ENCODE measurements at regions not wholly inside any gene's neighbourhood (a gene's known extent, or its start where the extent isn't known, plus 50 kb on each side); places are given as distances from the start of the nearest gene placed in this dataset.

DNA sequence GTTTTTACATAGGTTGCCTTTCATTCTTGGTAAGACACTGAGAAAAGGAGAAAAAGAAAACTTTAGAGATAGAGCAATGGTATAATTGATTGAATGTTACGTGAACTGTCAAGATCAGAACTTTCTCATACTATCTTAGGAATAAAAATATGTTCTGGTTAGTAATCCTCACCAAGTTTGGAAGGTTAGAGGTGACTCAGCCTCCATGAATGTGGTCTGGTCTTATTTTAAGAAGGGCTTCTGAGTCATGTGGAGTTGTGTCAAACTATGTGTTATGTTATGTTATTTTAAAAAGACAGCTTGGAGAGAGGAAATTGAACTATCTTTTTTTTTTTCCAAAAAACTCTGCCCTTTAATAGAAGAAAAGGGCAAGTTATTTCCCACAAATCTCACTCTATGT is 458.6 kb upstream of the KLF6 start:
- no peaks in the 10 kb centered on the region for H3K27me3 ChIP-seq
- no peaks in the 10 kb centered on the region for H3K9me3 ChIP-seq
- no peaks in the 10 kb centered on the region for H3K36me3 ChIP-seq
- H3K27ac ChIP-seq: peak overlapping the region; percentile 28 to 72 (median 66)
- H3K4me3 ChIP-seq (replicated peaks in 1 of 3): no peak overlapping the region
- H3K4me1 ChIP-seq: peaks cover 0 to 14% of the 10 kb centered on the region in 2 donors
- 67 to 88% methylated on average over 1 of the region's 1 CpG for WGBS, 2 donors
- intact Hi-C loops (cut with DNase I): no loop called here
- no peak for TF ChIP-seq POLR2A (IDR thresholded peaks at IDR 0.05)
- TF ChIP-seq, protein P1, sequence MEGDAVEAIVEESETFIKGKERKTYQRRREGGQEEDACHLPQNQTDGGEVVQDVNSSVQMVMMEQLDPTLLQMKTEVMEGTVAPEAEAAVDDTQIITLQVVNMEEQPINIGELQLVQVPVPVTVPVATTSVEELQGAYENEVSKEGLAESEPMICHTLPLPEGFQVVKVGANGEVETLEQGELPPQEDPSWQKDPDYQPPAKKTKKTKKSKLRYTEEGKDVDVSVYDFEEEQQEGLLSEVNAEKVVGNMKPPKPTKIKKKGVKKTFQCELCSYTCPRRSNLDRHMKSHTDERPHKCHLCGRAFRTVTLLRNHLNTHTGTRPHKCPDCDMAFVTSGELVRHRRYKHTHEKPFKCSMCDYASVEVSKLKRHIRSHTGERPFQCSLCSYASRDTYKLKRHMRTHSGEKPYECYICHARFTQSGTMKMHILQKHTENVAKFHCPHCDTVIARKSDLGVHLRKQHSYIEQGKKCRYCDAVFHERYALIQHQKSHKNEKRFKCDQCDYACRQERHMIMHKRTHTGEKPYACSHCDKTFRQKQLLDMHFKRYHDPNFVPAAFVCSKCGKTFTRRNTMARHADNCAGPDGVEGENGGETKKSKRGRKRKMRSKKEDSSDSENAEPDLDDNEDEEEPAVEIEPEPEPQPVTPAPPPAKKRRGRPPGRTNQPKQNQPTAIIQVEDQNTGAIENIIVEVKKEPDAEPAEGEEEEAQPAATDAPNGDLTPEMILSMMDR (IDR thresholded peaks at IDR 0.05): no peak
- DNase-seq: no peak

DNA sequence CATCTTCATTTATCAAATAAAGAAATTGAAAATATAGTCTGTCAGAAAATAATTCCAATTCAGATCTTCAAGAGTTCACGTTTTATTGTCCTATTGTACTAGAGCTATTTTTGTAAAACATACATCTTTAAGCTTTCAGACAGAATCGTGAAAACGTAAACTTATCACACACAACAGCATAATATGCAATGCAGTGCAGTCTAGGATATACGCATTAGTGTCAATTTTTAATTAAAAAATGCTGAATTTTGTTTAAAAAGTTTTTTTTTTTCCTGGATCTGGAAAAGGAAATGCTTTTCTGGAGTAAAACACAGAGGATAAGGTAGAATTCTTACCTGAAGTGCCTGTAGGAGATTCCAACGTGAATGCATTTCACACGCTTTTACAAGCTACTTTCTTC is 458.2 kb upstream of the KLF6 start:
- Histone ChIP-seq H3K9me3 (no peaks in the 10 kb centered on the region), H3K4me3 (replicated peaks in 1 of 3) (no peak overlapping the region), H3K36me3 (no peaks in the 10 kb centered on the region), H3K27ac (peak overlapping the region; percentile 28 to 72 (median 66)), H3K4me1 (peaks cover 0 to 14% of the 10 kb centered on the region in 2 donors), H3K27me3 (no peaks in the 10 kb centered on the region)
- DNase-seq: no peak
- WGBS, 2 donors: 89 to 91% methylated on average over 6 of the region's 6 CpGs
- TF ChIP-seq, protein P1 (IDR thresholded peaks at IDR 0.05): no peak
- TF ChIP-seq POLR2A (IDR thresholded peaks at IDR 0.05): no peak
- intact Hi-C loops (cut with DNase I): no loop called here

DNA sequence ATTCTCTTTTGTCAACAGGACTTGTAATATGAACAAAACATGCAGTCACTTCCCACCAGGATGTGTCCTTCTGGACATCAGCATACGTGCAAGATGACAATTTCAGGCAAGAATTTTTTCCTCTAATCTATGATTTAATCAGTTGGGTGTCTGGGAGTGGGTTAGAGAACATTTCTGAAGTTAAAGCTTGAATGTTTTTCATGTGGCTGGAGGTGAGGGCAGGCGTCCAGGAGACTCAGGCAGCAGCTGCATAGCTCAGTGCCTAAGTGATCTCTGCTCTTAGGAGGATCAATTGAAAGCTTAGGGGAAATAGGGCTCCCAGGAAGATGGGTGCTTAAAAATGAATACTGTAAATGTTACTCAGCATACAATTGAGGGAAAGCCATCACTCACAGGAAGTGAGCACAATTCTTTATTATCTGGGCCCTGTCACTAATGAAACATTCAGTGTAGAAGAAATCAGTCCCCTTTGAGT is 457.6 kb upstream of the KLF6 start:
- Histone ChIP-seq H3K4me1 (peaks cover 0 to 14% of the 10 kb centered on the region in 2 donors), H3K9me3 (no peaks in the 10 kb centered on the region), H3K36me3 (no peaks in the 10 kb centered on the region), H3K27me3 (no peaks in the 10 kb centered on the region), H3K4me3 (replicated peaks in 1 of 3) (peak overlapping the region in 1 of 3 donors; percentile 3), H3K27ac (peak overlapping the region; percentile 39 to 72 (median 66))
- peak; percentile 14 to 18 for DNase-seq
- 34 to 39% methylated on average over 2 of the region's 2 CpGs for WGBS, 2 donors
- intact Hi-C loops (cut with DNase I): no loop called here
- TF ChIP-seq, protein P1 (IDR thresholded peaks at IDR 0.05): no peak
- TF ChIP-seq POLR2A (IDR thresholded peaks at IDR 0.05): no peak

DNA sequence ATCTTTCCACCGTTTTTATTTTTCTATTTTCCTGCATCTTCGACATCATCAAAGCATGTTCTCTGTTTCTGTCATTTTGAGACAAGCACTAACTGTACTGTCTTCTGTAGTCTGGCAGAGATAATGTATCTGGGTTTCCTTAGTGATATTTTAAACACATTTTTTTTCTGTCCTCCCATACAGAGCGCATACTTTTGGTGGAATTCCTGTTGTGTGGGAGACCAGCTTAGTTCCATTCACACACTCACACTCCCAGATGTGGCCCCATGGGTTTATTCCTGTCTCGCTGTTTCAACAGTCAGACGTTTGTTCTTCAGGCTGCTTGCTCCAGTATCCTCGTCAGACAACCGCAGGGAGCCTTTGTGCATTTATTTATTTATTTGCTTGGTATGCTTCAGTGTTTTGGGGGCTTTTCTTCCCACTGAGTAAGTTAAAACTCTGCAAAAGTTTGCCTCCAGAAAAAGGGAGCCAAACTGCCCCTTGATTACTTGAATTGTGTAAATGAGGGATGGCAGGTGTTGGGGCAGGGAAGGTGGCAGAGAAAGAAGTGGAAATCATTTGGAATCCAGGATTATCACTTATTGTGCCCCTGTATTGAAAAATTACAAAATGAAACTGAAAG is 456.8 kb upstream of the KLF6 start:
- intact Hi-C loops (cut with DNase I): no loop called here
- Histone ChIP-seq H3K36me3 (no peaks in the 10 kb centered on the region), H3K4me3 (replicated peaks in 1 of 3) (peak overlapping the region in 1 of 3 donors; percentile 3), H3K27ac (peak overlapping the region; percentile 39 to 72 (median 66)), H3K27me3 (no peaks in the 10 kb centered on the region), H3K9me3 (no peaks in the 10 kb centered on the region), H3K4me1 (peaks cover 0 to 14% of the 10 kb centered on the region in 2 donors)
- WGBS, 2 donors: 51 to 56% methylated on average over 7 of the region's 7 CpGs
- no peak for DNase-seq
- TF ChIP-seq, protein P1 (IDR thresholded peaks at IDR 0.05): no peak
- no peak for TF ChIP-seq POLR2A (IDR thresholded peaks at IDR 0.05)

DNA sequence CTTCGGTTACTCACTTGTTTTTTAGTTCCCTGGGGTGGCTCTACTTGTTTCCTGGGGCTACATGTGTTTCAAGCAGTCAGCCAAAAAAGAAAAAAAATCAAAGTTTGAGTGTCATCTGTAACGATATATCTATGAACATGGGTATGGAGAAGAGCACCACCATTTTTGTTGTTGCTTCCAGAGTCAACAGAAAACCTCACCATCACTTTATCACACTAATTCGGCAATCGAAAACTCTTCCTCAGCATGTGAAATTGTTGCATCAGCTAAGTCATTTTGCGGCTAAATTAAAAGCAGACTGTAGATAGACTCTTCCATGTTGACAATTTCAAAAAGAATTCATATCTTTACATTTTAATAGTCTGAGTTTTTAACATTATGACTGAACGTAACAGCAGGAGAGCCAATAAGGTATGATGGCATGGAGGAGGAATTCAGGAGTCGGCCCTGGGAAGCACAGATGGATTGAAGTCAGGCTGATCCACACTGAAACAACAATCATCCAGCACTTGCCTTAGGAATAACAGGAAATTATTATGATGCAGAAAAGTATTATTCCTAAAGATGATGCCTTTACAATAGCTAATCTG is 455.7 kb upstream of the KLF6 start:
- no peak for DNase-seq
- no peak for TF ChIP-seq POLR2A (IDR thresholded peaks at IDR 0.05)
- Histone ChIP-seq H3K9me3 (no peaks in the 10 kb centered on the region), H3K4me1 (peaks cover 0 to 14% of the 10 kb centered on the region in 2 donors), H3K36me3 (no peaks in the 10 kb centered on the region), H3K4me3 (replicated peaks in 1 of 3) (no peak overlapping the region), H3K27ac (peak overlapping the region in 2 of 3 donors; percentile 66 to 72), H3K27me3 (no peaks in the 10 kb centered on the region)
- intact Hi-C loops (cut with DNase I): no loop called here
- 89 to 90% methylated on average over 7 of the region's 7 CpGs for WGBS, 2 donors

All from thyroid gland (tissue), 4 donors.